Lung (tissue), 11 donors: ENCODE measurements at regions not wholly inside any gene's neighbourhood (a gene's known extent, or its start where the extent isn't known, plus 50 kb on each side); places are given as distances from the start of the nearest gene placed in this dataset.

Experiments used
- ATAC-seq: fragments of 200-7000 bp; cut with Tn5 transposase; one replicate; pipeline ENCODE4 v1.9.1; 2020; ENCODE audit warnings: moderate number of reproducible peaks; ENCODE audit not compliant: insufficient read depth, low FRiP score
- DNase-seq, 3 donors: peaks; one replicate each; pipeline ENCODE4 v3.0.0-alpha.2; 2013 to 2017
- H3K27ac ChIP-seq, 2 donors: one replicate each; pipeline ENCODE4 v1.5.1; 2013; ENCODE audit warnings: mild to moderate bottlenecking in 2 of 2, moderate library complexity in 2 of 2, control low read depth in 1 of 2, inconsistent platforms in 1 of 2, low read depth in 1 of 2, low read length in 1 of 2
- H3K27me3 ChIP-seq, 3 donors: one replicate each; pipeline ENCODE4 v1.5.1; 2013; ENCODE audit warnings: low read length in 2 of 3; ENCODE audit not compliant: control insufficient read depth in 3 of 3, insufficient read depth in 3 of 3
- H3K36me3 ChIP-seq, 4 donors: one replicate each; pipeline ENCODE4 v1.5.1; 2013; ENCODE audit warnings: low read length in 4 of 4, mild to moderate bottlenecking in 1 of 4, moderate library complexity in 1 of 4; ENCODE audit not compliant: control insufficient read depth in 4 of 4, insufficient read depth in 4 of 4
- H3K4me1 ChIP-seq, 5 donors: one replicate each; pipeline ENCODE4 v1.5.1; 2013; ENCODE audit warnings: low read length in 5 of 5, mild to moderate bottlenecking in 2 of 5, moderate library complexity in 1 of 5; ENCODE audit not compliant: control insufficient read depth in 5 of 5, insufficient read depth in 5 of 5
- H3K4me3 ChIP-seq: one replicate; pipeline ENCODE4 v1.5.1; 2013; ENCODE audit warnings: mild to moderate bottlenecking, control low read depth, moderate library complexity
- H3K9ac ChIP-seq, 2 donors: one replicate each; pipeline ENCODE4 v1.5.1; 2013; ENCODE audit warnings: low read length in 2 of 2, control low read depth in 1 of 2; ENCODE audit not compliant: insufficient read depth in 1 of 2
- H3K9me3 ChIP-seq, 4 donors: one replicate each; pipeline ENCODE4 v1.5.1; 2013; ENCODE audit warnings: low read length in 3 of 4, mild to moderate bottlenecking in 1 of 4, moderate library complexity in 1 of 4; ENCODE audit not compliant: control insufficient read depth in 4 of 4, insufficient read depth in 3 of 4
- CTCF ChIP-seq: IDR thresholded peaks from 2 replicates; pipeline ENCODE4 v1.5.1; 2012; ENCODE audit warnings: mild to moderate bottlenecking; ENCODE audit errors: control extremely low read depth, extremely low read depth
- WGBS, 2 donors: extraction: QIAGEN DNeasy Blood & Tissue Kit; methylation state at CpG; one replicate each; pipeline ENCODE4 v1.1.7; 2013; 5-methylcytosine and 5-hydroxymethylcytosine counted together
- donor health status: control.
- donor health status: control.
- donor health status: Bipolar disorder and iron deficiency.
- donor health status: healthy.
- donor health status: DM: yes; HTN: yes; CAD: no.

- H3K27me3 ChIP-seq: peaks cover 0 to 4% (median 0%) of the 10 kb centered on the region in 3 donors
- no peak for TF ChIP-seq CTCF
- H3K4me3 ChIP-seq: no peak overlapping the region
- H3K27ac ChIP-seq: no peak overlapping the region
- no peak overlapping the region for H3K9ac ChIP-seq
- no peak for ATAC-seq
- H3K9me3 ChIP-seq: no peaks in the 10 kb centered on the region
- H3K4me1 ChIP-seq: peaks cover 0 to 7% (median 0%) of the 10 kb centered on the region in 5 donors
- no peaks in the 10 kb centered on the region for H3K36me3 ChIP-seq
- 83 to 92% methylated on average over 6 of the region's 6 CpGs for WGBS, 2 donors
- DNase-seq: no peak
Observed at GRCh38 chr1:25051504-25051903, 121.4 kb upstream of the RUNX3 start.

GRCh38 chr1:25050165-25050564 is 120.1 kb upstream of the RUNX3 start:
- peaks cover 0 to 4% (median 0%) of the 10 kb centered on the region in 3 donors for H3K27me3 ChIP-seq
- peaks cover 0 to 7% (median 0%) of the 10 kb centered on the region in 5 donors for H3K4me1 ChIP-seq
- H3K27ac ChIP-seq: no peak overlapping the region
- H3K9ac ChIP-seq: no peak overlapping the region
- WGBS, 2 donors: 85 to 91% methylated on average over 8 of the region's 8 CpGs
- no peaks in the 10 kb centered on the region for H3K36me3 ChIP-seq
- no peak for TF ChIP-seq CTCF
- no peaks in the 10 kb centered on the region for H3K9me3 ChIP-seq
- DNase-seq (no peak), ATAC-seq (no peak)
- H3K4me3 ChIP-seq: no peak overlapping the region

GRCh38 chr1:25049190-25049589 is 119.1 kb upstream of the RUNX3 start:
- DNase-seq (no peak), ATAC-seq (no peak)
- Histone ChIP-seq H3K27me3 (peaks cover 0 to 4% (median 0%) of the 10 kb centered on the region in 3 donors), H3K27ac (no peak overlapping the region), H3K36me3 (no peaks in the 10 kb centered on the region), H3K4me3 (no peak overlapping the region), H3K4me1 (no peaks in the 10 kb centered on the region), H3K9me3 (no peaks in the 10 kb centered on the region), H3K9ac (no peak overlapping the region)
- WGBS, 2 donors: 58 to 72% methylated on average over 2 of the region's 2 CpGs
- TF ChIP-seq CTCF: no peak

GRCh38 chr1:25048728-25049127 is 118.7 kb upstream of the RUNX3 start:
- Histone ChIP-seq H3K9me3 (no peaks in the 10 kb centered on the region), H3K36me3 (no peaks in the 10 kb centered on the region), H3K27me3 (peaks cover 0 to 4% (median 0%) of the 10 kb centered on the region in 3 donors), H3K27ac (no peak overlapping the region), H3K9ac (no peak overlapping the region), H3K4me3 (no peak overlapping the region), H3K4me1 (no peaks in the 10 kb centered on the region)
- 74 to 87% methylated on average over 6 of the region's 6 CpGs for WGBS, 2 donors
- no peak for ATAC-seq
- no peak for DNase-seq
- no peak for TF ChIP-seq CTCF
